ENCODE measurements at regions not wholly inside any gene's neighbourhood (a gene's known extent, or its start where the extent isn't known, plus 50 kb on each side); places are given as distances from the start of the nearest gene placed in this dataset.

DNA sequence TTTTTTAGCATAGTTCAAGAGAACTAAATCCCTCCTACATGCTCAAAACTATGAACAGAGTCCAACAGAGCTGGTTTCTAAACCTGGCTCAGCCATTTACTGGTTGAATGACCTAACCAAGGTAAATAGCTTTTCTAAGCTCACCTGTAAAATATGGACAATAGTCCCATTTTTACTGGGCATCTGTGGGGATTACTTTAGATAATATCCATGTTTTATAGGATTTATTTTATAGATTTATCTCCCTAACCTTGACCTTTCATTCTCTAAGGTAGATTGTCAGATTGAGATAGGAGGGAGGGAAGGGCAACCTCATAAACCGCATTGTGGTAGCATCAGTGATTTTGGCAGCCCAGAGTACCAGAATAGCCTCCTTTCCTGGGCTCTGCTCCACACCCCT lies 178.5 kb upstream of the TOX3 start:
- Mint-ChIP-seq H3K27me3 (ENCODE audit: low read depth) (peaks cover 9% of the 10 kb centered on the region), H3K27ac (no peak overlapping the region), H3K36me3 (ENCODE audit: low read depth) (no peaks in the 10 kb centered on the region), H3K4me1 (no peaks in the 10 kb centered on the region), H3K9me3 (peaks cover 7% of the 10 kb centered on the region), H3K4me3 (no peak overlapping the region)
- no peak for TF ChIP-seq CTCF (IDR thresholded peaks at IDR 0.05; ENCODE audit: unreplicated experiment in 3 of 3)

- H3K36me3 Mint-ChIP-seq (ENCODE audit: low read depth): no peaks in the 10 kb centered on the region
- H3K27ac Mint-ChIP-seq: no peak overlapping the region
- H3K4me1 Mint-ChIP-seq: no peaks in the 10 kb centered on the region
- no peak for TF ChIP-seq CTCF (IDR thresholded peaks at IDR 0.05; ENCODE audit: unreplicated experiment in 3 of 3)
- peaks cover 9% of the 10 kb centered on the region for H3K27me3 Mint-ChIP-seq (ENCODE audit: low read depth)
- peaks cover 7% of the 10 kb centered on the region for H3K9me3 Mint-ChIP-seq
- H3K4me3 Mint-ChIP-seq: no peak overlapping the region
These were observed 178.1 kb upstream of the TOX3 start for GRCh38 chr16:52725043-52725442.

GRCh38 chr16:52721331-52721730 lies 174.4 kb upstream of the TOX3 start:
- no peak for TF ChIP-seq CTCF (IDR thresholded peaks at IDR 0.05; ENCODE audit: unreplicated experiment in 3 of 3)
- Mint-ChIP-seq H3K27ac (peak overlapping the region in 1 of 3 experiments; percentile 1), H3K4me1 (no peaks in the 10 kb centered on the region), H3K9me3 (peaks cover 2% of the 10 kb centered on the region), H3K27me3 (ENCODE audit: low read depth) (peaks cover 13% of the 10 kb centered on the region), H3K36me3 (ENCODE audit: low read depth) (no peaks in the 10 kb centered on the region), H3K4me3 (no peak overlapping the region)

- H3K9me3 Mint-ChIP-seq: peaks cover 4% of the 10 kb centered on the region
- no peak overlapping the region for H3K27ac Mint-ChIP-seq
- no peaks in the 10 kb centered on the region for H3K4me1 Mint-ChIP-seq
- H3K4me3 Mint-ChIP-seq: no peak overlapping the region
- TF ChIP-seq CTCF (IDR thresholded peaks at IDR 0.05; ENCODE audit: unreplicated experiment in 3 of 3): no peak
- no peaks in the 10 kb centered on the region for H3K36me3 Mint-ChIP-seq (ENCODE audit: low read depth)
- H3K27me3 Mint-ChIP-seq (ENCODE audit: low read depth): peaks cover 21% of the 10 kb centered on the region
These were observed 171.1 kb upstream of the TOX3 start for GRCh38 chr16:52718046-52718445.

GRCh38 chr16:52713740-52714139 lies 166.8 kb upstream of the TOX3 start:
- H3K36me3 Mint-ChIP-seq (ENCODE audit: low read depth): no peaks in the 10 kb centered on the region
- H3K4me1 Mint-ChIP-seq: peaks cover 4% of the 10 kb centered on the region
- no peak overlapping the region for H3K4me3 Mint-ChIP-seq
- H3K27ac Mint-ChIP-seq: no peak overlapping the region
- TF ChIP-seq CTCF (IDR thresholded peaks at IDR 0.05; ENCODE audit: unreplicated experiment in 3 of 3): no peak
- H3K27me3 Mint-ChIP-seq (ENCODE audit: low read depth): peaks cover 26% of the 10 kb centered on the region
- peaks cover 4% of the 10 kb centered on the region for H3K9me3 Mint-ChIP-seq

GRCh38 chr16:52709306-52709705 lies 162.4 kb upstream of the TOX3 start:
- TF ChIP-seq CTCF (IDR thresholded peaks at IDR 0.05; ENCODE audit: unreplicated experiment in 3 of 3): no peak
- Mint-ChIP-seq H3K4me3 (no peak overlapping the region), H3K27me3 (ENCODE audit: low read depth) (peaks cover 15% of the 10 kb centered on the region), H3K27ac (no peak overlapping the region), H3K9me3 (no peaks in the 10 kb centered on the region), H3K36me3 (ENCODE audit: low read depth) (no peaks in the 10 kb centered on the region), H3K4me1 (peaks cover 20% of the 10 kb centered on the region)

Data from nephron (organoid).